Epidermal melanocyte (primary cell): ENCODE measurements at regions not wholly inside any gene's neighbourhood (a gene's known extent, or its start where the extent isn't known, plus 50 kb on each side); places are given as distances from the start of the nearest gene placed in this dataset.

ENCODE experiments used
- DNase-seq: peaks from one replicate; pipeline ENCODE4 v3.0.0; 2011; ENCODE audit warnings: low spot score; ENCODE audit not compliant: insufficient read length

DNA sequence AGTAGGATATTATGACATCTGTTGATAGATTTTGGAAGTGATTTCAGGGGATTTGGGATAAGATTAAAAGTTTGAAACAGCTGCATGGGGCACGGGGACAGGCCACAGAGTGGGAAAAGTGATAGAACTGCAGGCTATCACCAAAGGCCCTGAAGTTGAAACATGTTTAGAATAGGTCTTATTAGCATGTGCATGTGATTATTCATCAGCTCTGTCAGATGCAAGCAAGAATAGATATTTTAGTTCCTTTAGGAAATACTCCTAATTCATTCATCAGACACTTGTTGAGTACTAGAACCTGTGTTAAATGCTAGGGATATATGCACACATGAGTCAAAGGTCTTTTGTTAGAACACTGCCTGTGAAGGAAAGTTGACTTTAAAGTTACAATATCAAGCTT is 261.2 kb upstream of the MAN1A1 start:
- DNase-seq, result no peak

DNA sequence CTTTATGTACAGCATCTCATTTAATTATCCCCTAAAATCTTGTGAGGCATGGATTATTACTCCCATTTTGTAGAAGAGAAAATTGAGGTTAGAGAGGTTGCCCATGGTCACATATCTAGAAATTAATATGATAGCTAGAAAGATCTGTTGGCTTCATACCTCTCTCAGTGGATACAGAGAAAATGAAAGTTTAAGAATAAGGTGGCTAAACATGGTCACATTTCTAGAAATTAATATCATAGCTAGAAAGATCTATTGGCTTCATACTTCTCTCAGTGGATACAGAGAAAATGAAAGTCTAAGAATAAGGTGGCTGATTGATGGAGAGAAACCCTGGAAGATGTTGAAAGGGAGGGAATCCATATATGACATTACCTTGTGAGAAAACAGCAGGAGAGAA is 260.7 kb upstream of the MAN1A1 start:
- no peak for DNase-seq

DNA sequence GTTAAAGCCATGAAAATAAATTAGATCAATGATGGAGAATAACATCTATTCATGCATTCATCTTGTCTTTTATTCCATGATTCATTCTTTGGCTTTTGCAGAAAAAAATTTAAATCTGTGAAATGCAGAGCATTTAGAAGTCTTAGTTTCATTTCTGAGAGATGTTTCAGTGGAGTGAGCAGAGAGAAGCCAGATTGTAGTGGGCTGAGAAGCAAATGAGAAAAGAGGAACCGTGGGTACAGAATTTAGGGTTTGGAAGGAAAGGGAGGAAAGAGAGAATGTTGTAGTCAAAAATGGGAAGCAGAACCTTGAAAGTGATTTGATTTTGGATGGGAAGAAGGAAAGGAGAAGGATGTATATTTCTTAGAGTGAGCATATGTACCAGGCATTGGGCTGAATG is 260.3 kb upstream of the MAN1A1 start:
- no peak for DNase-seq

DNA sequence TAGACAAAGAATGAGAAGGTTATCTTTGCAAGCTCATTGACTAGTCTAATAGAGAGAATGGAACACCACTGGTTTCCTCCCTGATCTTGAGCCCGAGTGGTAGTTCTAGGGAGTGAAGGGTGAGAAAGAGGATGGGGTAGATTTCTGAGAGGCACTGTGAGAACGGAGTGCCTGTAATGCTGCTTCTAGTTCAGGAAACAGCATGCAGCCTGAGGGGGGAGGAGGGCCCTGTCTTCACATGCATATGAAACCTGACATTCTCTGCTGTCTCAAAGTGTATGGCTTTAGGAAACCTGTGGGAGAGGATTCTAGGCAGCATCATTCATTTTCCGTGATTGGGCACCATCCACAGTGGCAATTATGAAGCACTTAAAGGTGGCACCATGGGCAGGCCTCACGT is 259.4 kb upstream of the MAN1A1 start:
- DNase-seq, result no peak

DNA sequence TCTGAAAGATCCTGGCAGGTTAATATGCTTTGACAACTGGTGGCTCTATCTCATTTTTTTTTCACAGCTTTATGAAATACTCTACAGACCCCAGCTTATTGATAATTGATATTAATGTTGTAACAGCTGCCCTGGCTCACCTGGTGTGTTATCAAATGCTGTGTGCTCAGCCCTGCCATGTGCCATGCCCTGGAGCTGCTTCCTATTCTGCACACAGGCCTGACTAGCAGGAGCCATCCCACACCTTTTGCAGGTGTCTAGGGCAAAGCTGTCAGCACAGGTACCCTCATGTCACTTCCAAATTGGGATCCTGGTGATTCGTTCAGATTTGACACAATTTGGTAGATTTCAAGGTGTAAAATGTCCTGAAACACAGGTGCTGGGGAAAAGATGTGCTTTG is 254.6 kb upstream of the MAN1A1 start:
- DNase-seq, result no peak

DNA sequence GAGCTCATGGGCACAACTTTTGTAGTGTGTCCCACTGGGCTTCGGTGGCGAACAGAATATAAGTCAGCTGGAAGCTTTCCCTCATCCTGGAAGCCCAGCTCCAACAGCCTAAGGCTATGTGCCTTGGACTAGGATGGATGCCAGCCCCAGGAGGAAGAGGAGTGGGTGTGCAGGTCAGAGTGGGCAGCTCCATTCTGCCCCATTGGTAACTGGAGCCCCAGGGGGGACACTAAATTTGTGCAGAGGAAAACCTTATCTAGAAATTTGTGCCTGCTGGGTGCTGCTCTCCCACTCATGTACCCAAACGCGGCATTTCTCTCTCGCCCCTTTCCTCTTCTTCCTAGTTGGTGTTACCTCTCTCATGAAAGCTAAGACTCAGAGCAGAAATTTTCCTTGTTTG is 253.9 kb upstream of the MAN1A1 start:
- no peak for DNase-seq

DNA sequence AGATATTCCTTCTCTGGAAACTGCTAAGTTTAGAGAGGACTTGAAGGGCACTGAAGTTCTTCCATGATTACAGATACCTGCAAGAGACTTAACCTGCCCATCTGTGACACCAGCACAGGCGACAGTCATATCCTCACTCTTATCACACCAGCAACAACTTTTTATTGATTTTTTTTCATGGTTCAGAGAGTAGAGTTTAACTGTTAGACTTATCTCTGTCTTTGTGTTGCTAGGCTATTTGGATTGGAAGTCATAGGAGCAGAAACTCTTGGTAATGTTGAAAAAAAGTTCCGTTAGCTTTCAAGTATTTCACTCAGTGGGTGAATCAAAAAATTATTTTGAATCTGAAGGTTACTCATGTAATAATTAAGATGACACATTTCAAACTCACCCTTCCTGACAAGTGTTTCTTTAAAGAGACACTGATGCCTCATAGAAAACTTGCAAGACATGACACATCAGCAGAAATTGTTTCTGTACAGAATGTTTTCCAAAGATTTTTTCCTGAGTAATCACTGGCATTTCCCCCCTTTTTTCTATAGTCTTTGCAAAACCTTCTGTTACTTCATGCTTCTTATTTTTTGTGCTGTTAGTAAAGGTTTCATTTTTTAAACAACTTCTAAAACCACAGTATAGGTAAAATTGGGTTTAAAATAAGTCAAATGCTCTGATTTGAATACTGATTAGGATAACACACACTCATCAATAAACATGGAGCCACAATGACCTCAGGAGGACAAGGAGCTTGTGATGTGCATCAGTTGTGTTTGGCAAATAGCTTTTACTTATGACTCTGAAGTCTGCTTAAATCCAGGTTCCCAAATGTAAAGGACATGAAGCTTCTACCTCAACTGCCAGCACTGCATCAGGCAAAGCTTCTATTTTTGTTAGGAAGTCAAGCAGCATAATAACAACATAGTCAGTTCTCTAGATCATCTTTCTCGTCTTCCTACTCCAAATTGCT is 252.9 kb upstream of the MAN1A1 start:
- DNase-seq, result no peak

DNA sequence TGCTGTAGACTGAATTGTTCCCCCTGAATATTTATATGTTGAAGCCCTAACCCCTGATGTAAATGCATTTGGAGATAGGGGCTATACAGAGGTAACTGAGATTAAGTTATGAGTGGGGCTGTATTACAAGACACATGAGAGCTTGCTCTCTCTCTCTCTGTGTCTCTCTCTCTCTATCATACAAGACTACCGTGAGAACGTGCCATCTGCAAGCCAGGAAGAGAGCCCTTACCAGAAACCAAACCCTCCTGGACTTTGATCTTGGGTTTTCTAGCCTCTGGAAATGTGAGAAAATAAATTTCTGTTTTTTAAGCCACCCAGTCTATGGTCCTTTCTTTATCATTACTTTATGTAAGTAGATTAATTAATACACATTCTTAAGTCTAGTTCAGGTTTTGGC is 249.3 kb upstream of the MAN1A1 start:
- DNase-seq, result no peak

DNA sequence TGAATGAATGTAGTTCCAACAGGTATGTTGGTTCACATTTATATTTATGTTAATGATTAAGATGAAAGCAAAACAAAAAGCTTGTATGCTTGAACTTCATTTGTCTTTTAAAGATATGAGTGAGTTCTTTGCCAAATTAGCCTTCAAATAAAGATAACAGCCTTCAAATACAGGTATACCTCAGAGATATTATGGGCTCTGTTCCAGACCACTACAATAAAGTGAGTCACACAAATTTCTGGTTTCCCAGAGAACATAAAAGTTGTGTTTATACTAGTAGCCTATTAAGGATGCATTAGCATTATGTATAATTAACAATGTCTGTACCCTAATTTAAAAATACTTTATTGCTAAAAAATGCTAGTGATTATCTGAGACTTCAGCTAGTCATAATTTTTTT is 245.3 kb upstream of the MAN1A1 start:
- no peak for DNase-seq

DNA sequence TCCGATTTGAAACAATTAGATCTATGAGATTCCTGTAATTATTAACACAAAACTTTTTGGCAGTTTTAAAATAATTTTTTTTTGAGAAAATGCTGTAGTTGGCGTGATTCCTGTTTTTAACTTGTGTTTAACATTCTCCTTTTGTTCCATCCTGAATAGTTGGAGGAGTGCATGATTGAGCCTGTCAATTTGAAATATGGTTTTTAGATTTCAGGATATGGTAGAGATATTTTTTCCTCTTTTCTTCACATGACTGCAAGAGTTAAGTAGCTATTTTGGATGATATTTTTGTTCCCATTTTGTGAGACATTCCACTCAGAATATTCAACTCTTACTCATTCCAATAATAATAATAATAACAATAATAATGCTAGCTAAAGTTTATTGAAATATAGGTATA is 241.7 kb upstream of the MAN1A1 start:
- no peak for DNase-seq

DNA sequence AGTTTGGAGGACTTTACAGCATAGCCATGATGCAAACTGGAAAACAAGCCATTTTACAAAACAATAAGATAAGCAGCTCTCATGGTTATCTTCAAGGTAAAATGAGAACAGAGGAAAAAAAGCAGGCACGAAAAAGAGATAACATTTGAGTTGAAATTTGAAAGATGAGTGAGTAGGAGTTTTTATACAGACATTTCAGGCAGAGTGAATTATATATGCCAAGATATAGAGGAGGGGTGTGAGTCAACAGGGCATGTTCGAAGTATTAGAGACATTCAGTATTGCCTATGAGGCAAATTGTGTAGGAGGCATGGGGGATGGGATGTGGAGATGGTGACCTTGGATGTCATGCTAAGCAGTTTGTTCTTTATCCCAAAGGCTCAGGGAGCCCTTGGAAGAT is 240.5 kb upstream of the MAN1A1 start:
- DNase-seq, result no peak

DNA sequence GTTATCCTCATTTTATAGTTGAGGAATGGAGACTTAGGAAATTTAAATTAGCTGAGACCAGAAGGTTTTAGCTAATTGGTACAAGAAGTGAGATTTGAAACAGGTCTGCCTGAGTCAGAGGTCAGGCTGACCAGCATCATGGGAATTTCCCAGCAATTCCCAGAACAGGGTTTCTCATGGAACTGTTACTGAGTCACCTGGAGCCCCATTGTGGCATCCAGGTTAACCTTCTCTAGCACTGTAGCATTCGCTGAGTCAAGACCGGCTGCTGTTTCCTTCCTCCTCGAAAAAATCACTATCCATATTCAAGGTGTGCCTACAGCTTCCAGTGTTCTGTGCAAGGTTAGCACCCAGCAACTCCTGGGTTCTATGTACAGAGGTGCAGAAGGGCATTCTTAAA is 238.0 kb upstream of the MAN1A1 start:
- no peak for DNase-seq

DNA sequence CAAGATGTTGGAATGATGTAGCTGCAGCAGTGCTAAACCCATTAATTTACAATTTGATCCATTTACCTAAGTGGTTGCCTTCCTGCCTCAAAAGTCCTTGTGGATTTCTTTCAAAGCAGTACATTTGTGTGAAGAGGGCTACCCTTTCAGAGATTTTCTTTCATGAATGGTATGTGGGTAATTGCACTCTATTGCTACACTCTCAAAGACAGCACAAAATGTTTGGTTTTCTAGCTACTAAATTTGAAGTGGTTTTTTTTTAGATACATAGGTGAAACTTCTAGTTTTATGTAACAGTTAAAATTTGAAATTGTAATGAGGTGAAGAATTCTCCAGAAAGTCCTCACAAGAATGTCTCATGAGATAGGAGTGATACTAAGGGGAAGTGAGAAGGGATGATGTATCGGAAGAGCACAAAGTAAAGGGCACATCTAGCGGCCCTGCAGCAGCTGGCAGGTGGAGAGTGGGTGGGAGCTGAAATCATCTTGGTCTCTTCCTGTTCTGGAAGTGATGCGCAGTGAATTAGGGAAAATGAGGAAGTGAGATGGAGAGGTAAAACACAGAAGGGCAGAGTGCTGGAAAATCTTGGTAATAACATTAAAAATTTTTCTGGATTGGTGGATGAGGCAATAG is 236.8 kb upstream of the MAN1A1 start:
- DNase-seq, result no peak

DNA sequence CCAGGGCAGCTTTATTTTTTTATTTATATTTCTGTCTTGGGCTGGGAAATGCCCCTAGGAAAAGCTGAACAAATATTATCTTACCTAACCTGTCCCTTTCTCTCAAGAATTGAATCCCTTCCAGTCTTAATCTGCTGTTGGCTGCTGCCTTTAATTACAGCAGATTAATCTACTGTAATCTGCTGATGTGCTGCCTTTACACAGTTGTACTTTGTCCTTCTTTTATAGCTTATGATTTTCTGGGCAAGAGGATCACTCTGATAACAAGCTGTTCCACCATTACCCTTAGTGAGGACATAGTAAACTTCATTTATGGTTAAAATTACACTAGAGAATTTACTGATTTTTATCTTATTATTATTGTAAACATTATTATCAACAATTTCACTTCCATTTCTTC is 234.5 kb upstream of the MAN1A1 start:
- DNase-seq, result no peak

DNA sequence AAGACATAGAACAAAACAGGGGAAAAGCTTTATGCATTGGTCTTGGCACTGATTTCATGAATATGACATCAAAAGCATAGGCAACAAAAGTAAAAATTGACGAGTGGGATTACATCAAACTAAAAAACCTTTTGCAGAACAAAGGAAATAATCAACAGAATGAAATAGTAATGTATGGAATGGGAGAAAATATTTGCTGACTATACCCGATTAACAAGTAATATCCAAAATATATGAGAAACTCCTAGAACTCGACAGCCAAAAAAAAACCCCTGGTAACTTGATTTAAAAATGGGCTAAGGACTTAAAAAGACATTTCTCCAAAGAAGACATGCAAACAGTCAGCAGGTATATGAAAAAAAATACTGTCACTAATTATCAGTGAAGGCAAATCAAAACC is 231.7 kb upstream of the MAN1A1 start:
- no peak for DNase-seq

DNA sequence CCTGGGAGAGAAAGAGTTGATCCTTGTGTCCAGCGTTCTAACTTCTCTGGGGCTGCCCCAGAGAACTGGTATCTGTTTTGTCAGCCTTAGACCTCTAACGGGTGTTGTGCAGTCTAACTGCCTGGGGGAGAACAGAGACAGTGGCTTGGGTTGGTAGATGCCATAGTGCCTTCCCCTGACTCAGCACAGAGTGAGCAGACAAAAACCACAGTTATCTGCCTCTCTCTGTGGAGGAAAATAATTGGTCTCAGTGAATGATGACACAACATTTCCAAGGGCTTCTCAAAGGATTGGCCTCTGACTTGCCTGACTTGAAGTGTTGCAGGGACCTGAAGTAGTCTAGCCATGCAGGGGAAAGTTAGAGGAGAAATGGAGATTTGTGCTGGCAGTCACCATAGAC is 226.2 kb upstream of the MAN1A1 start:
- no peak for DNase-seq

DNA sequence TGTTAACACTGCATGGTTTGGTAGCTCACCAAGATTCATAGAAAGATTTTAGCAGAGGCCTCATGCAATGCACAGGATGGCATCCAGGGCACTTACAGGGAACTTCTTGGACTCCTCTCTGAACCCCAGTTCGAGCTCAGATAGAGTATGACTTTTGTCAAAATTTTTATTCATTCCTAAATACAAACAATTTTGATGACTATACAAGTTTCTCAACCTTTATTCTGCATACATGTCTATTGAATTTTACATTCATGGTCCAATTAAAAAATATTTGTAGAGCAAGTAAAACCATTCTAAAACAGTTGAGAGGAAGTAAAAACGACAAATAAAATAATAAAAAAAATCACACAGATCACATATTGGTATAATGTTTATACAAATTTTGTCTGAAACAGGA is 219.0 kb upstream of the MAN1A1 start:
- no peak for DNase-seq

DNA sequence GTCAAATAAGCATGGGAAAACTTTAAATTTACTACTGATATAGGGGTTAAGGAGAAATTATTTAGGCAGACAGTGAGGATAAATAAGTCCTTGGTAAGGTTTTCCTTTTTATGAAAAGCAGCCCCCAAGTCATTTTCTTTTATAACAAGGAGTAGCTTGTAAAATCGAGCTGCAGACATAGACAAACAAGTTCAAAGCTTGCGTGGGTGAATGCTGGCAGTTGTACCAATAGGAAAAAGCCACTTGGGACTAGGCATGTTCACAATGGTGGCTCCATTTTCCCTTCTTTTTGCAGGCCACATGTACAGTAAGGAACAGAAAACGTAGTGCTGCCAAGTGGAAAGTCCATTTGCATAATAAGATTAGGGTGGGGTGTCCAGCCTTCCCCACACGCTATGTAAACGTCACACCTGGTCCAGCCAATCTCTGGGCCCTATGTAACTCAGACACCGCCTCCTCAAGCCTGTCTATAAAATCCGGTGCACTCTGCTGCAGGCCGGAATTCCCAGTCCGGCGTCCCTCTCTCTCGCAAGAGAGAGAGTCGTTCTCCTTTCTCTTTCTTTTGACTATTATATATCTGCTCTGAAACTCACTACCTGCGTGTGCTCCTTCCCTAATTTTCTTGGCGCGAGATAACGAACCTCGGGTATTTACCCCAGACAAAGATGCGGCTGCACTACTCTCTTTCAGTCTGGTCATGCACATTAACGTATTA is 217.1 kb upstream of the MAN1A1 start:
- DNase-seq, result no peak

DNA sequence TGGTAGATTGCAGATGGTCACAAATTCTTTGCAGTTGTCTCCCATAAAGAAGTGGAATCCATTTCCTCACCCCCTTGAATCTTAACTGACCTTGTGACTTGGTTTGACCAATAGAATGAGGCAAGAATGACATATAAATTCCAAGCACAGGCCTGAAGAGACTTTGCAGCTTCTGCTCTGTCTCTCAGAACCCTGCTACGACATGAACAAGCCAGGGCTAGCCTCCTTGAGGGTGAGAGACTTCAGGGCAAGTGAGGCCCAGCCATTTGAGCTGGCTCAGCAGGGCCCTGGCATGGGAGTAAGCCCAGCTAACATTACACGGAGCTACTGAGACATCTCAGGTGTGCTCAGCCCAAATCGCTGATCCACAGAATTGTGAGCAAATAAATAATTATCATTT is 216.3 kb upstream of the MAN1A1 start:
- no peak for DNase-seq

DNA sequence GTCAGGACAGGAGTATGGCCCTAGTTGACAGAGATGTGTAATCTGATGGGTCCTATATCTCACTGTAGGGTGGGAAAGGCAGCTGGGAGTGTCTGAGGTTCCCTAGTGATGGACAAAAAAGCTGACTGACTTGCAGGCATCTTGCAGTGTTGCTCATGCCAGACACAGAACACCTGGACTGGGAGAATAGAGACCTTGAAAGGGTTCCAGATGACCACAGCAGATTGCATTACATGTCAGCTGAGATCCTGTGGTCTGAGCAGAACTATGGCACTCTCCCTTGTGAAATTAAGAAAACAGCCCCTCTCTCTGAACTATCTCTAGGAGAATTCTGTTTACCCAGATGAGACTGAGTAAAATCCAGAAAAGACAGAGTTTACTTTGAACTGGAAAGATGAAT is 212.6 kb upstream of the MAN1A1 start:
- no peak for DNase-seq

DNA sequence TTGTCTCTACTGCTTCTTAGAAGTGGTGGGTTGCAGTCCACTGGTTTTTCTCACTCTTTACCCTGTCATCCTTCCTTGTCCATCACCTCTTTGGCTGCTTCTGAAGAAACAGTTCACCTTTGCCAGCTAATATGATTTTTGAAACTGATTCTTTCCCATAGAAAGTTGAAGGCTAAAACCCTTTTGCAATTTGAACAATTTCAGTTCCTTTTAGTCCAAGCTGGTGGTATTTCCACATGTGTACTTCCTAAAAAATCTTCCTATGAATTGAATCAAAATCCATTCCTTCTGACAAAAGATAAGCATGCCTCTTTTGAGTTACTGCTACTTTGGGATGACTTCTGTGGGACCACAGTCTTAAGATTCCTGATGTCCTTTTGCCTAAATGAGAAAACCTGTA is 210.0 kb upstream of the MAN1A1 start:
- no peak for DNase-seq

DNA sequence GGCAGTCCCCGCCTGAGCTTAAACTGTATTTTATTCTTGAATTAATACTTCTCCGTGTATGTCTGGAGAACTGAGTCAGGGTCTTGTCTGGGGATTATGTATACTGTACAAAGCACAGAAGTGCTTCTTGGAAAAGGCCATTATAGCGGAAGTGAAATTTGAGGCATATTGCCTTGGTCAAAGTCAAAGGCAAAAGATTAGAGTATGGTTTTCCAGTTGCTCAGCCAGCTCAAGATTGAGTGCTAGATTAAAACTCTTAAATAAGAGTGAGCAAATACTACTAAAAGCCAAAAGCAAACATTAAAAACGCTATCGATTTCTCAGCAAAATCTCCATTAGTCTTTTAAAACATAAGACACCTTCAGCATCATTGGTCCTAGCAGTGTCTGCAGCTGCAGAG is 207.7 kb upstream of the MAN1A1 start:
- DNase-seq, result no peak
